GM19328 (cell line): ENCODE measurements at regions not wholly inside any gene's neighbourhood (a gene's known extent, or its start where the extent isn't known, plus 50 kb on each side); places are given as distances from the start of the nearest gene placed in this dataset.
"Not testable (repeated sequence)": the region's sequence is repeated elsewhere in the genome, so short reads cannot be mapped to it uniquely, and the experiment has no call there.

Experiments used
- ATAC-seq: cut with Tn5 transposase; IDR thresholded peaks from one replicate; pipeline ENCODE4 v1.9.1; 2021; ENCODE audit warnings: mild to moderate bottlenecking, moderate library complexity; ENCODE audit not compliant: unreplicated experiment

- no peak for ATAC-seq
Measured at GRCh38 chr3:147333098-147333497, 73.2 kb downstream of the ZIC4 start.

GRCh38 chr3:147328711-147329110 lies 77.6 kb downstream of the ZIC4 start:
- no peak for ATAC-seq

GRCh38 chr3:147324356-147324755 lies 82.0 kb downstream of the ZIC4 start:
- ATAC-seq: no peak

GRCh38 chr3:147318900-147319299 lies 87.4 kb downstream of the ZIC4 start:
- ATAC-seq: no peak

GRCh38 chr3:147317080-147317479 lies 89.3 kb downstream of the ZIC4 start:
- ATAC-seq: not testable (repeated sequence)

- no peak for ATAC-seq
Measured at GRCh38 chr3:147313513-147313912, 92.8 kb downstream of the ZIC4 start.

GRCh38 chr3:147312786-147313280 lies 93.5 kb downstream of the ZIC4 start:
- ATAC-seq: no peak

- no peak for ATAC-seq
Measured at GRCh38 chr3:147311716-147312115, 94.6 kb downstream of the ZIC4 start.

- no peak for ATAC-seq
Measured at GRCh38 chr3:147305533-147306250, 100.7 kb downstream of the ZIC4 start.

GRCh38 chr3:147304756-147305155 lies 101.6 kb downstream of the ZIC4 start:
- ATAC-seq: no peak

- no peak for ATAC-seq
Measured at GRCh38 chr3:147301781-147302180, 104.6 kb downstream of the ZIC4 start.

GRCh38 chr3:147299656-147300055 lies 106.7 kb downstream of the ZIC4 start:
- no peak for ATAC-seq

- no peak for ATAC-seq
Measured at GRCh38 chr3:147298511-147298982, 107.8 kb downstream of the ZIC4 start.

- no peak for ATAC-seq
Measured at GRCh38 chr3:147297761-147298350, 108.5 kb downstream of the ZIC4 start.

GRCh38 chr3:147287370-147287769 lies 119.0 kb downstream of the ZIC4 start:
- not testable (repeated sequence) for ATAC-seq

- ATAC-seq: no peak
Measured at GRCh38 chr3:147269907-147270306, 136.4 kb downstream of the ZIC4 start.

GRCh38 chr3:147267434-147267833 lies 138.9 kb downstream of the ZIC4 start:
- no peak for ATAC-seq

GRCh38 chr3:147257944-147258343 lies 148.4 kb downstream of the ZIC4 start:
- ATAC-seq: no peak

GRCh38 chr3:147256739-147257138 lies 149.6 kb downstream of the ZIC4 start:
- no peak for ATAC-seq

GRCh38 chr3:147246906-147247305 lies 159.4 kb downstream of the ZIC4 start:
- no peak for ATAC-seq

GRCh38 chr3:147245638-147246037 lies 160.7 kb downstream of the ZIC4 start:
- ATAC-seq: not testable (repeated sequence)

- ATAC-seq: not testable (repeated sequence)
Measured at GRCh38 chr3:147245022-147245421, 161.3 kb downstream of the ZIC4 start.
